ENCODE measurements at regions not wholly inside any gene's neighbourhood (a gene's known extent, or its start where the extent isn't known, plus 50 kb on each side); places are given as distances from the start of the nearest gene placed in this dataset.

DNA sequence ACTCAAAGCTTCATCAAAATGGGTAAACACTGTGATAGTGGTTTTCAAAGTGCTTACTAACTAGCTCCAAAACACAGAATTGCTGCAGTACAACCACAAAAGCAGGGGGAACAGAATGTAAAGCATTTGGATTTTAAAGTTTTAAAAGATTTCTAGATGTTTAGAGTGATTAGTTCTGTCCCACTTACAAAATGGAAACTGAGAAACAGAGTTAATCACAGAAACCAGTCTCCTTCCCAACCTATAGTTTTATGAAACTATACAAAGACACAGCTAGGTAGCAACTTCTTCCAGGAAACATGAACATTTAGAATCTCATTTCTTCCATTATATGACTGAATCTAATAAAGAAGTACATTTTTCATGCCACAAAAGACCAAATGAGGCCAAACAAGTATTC is 73.8 kb upstream of the HNRNPA3 start:
- TF ChIP-seq, protein P1, sequence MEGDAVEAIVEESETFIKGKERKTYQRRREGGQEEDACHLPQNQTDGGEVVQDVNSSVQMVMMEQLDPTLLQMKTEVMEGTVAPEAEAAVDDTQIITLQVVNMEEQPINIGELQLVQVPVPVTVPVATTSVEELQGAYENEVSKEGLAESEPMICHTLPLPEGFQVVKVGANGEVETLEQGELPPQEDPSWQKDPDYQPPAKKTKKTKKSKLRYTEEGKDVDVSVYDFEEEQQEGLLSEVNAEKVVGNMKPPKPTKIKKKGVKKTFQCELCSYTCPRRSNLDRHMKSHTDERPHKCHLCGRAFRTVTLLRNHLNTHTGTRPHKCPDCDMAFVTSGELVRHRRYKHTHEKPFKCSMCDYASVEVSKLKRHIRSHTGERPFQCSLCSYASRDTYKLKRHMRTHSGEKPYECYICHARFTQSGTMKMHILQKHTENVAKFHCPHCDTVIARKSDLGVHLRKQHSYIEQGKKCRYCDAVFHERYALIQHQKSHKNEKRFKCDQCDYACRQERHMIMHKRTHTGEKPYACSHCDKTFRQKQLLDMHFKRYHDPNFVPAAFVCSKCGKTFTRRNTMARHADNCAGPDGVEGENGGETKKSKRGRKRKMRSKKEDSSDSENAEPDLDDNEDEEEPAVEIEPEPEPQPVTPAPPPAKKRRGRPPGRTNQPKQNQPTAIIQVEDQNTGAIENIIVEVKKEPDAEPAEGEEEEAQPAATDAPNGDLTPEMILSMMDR (IDR thresholded peaks at IDR 0.05), result no peak
- no peak for TF ChIP-seq POLR2A (IDR thresholded peaks at IDR 0.05)

Data from Peyer's patch (tissue), 4 donors.